Endodermal cell (in vitro differentiated cells): ENCODE measurements at regions not wholly inside any gene's neighbourhood (a gene's known extent, or its start where the extent isn't known, plus 50 kb on each side); places are given as distances from the start of the nearest gene placed in this dataset.

Experiments used
- DNase-seq: peaks from one replicate; pipeline ENCODE4 v3.0.0-alpha.2; 2017
- H3K27ac ChIP-seq: 2 replicates; pipeline ENCODE4 v1.5.1; 2013; ENCODE audit warnings: mild to moderate bottlenecking, low read depth, low read length, moderate library complexity
- H3K27me3 ChIP-seq: 2 replicates; pipeline ENCODE4 v1.6.1; 2013; ENCODE audit warnings: mild to moderate bottlenecking, low read length, moderate library complexity; ENCODE audit not compliant: insufficient read depth, control insufficient read depth, poor library complexity, severe bottlenecking
- H3K36me3 ChIP-seq: 2 replicates; pipeline ENCODE4 v1.7.0; 2013; ENCODE audit warnings: mild to moderate bottlenecking, low read length, moderate library complexity; ENCODE audit not compliant: control insufficient read depth, insufficient read depth
- H3K4me1 ChIP-seq: one replicate; pipeline ENCODE4 v1.7.0; 2013; ENCODE audit warnings: low read length; ENCODE audit not compliant: control insufficient read depth, insufficient read depth
- H3K4me3 ChIP-seq: 2 replicates; pipeline ENCODE4 v1.5.1; 2013; ENCODE audit warnings: mild to moderate bottlenecking, low read length, moderate library complexity
- H3K9ac ChIP-seq: 2 replicates; pipeline ENCODE4 v1.6.1; 2013; ENCODE audit warnings: mild to moderate bottlenecking, low read length, moderate library complexity; ENCODE audit not compliant: poor library complexity, severe bottlenecking; ENCODE audit errors: extremely low read depth
- H3K9me3 ChIP-seq: 2 replicates; pipeline ENCODE4 v1.6.1; 2013; ENCODE audit warnings: mild to moderate bottlenecking, low read length, moderate library complexity; ENCODE audit not compliant: control insufficient read depth
- H3K27ac Mint-ChIP-seq: 2 replicates; pipeline ENCODE4 v1.8.0; 2020; ENCODE audit warnings: mixed read lengths
- H3K27me3 Mint-ChIP-seq: 2 replicates; pipeline ENCODE4 v1.8.0; 2021; ENCODE audit warnings: mild to moderate bottlenecking, mixed read lengths; ENCODE audit not compliant: insufficient read depth
- H3K36me3 Mint-ChIP-seq: 2 replicates; pipeline ENCODE4 v1.8.0; 2020; ENCODE audit warnings: low read depth, mixed read lengths
- H3K4me1 Mint-ChIP-seq: 2 replicates; pipeline ENCODE4 v1.8.0; 2020; ENCODE audit warnings: mixed read lengths
- H3K4me3 Mint-ChIP-seq: 2 replicates; pipeline ENCODE4 v1.8.0; 2020; ENCODE audit warnings: mild to moderate bottlenecking, moderate library complexity, mixed read lengths
- H3K9me3 Mint-ChIP-seq: 2 replicates; pipeline ENCODE4 v1.8.0; 2020; ENCODE audit warnings: mild to moderate bottlenecking, mixed read lengths
- WGBS, 2 experiments: methylation state at CpG; one replicate each; pipeline versions ENCODE4 v1.1.5 to v1.1.7; 2013; ENCODE audit warnings: missing lambda C conversion rate in 2 of 2, mixed read lengths in 1 of 2; ENCODE audit not compliant: insufficient coverage in 1 of 2, insufficient read length in 1 of 2; 5-methylcytosine and 5-hydroxymethylcytosine counted together
- TF ChIP-seq, protein P1 (sequence below): fragments of 200-600 bp; sonication (generic); conservative IDR thresholded peaks from 2 replicates; pipeline ENCODE4 v1.5.0; 2021; ENCODE audit warnings: antibody characterized with exemption, mild to moderate bottlenecking

DNA sequence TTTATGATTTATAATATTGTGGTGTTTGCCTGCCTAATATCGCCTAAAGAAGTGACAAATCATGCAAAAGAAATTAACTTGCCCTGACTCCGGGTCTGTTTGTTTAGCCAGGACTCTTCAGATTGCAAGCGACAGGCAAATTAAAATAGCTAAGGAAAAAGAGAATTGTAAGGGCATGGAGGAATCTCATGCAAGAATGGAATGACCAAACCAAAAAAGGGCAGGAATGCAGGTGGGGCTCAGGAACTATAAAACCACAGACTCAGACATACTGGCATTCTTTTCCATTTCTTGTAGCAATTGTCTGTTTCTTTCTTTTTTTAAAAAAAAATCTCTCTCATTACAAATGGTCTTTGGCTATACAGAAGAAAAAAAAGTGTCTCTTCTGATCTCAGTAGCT is 188.1 kb upstream of the XYLT1 start:
- WGBS, 2 experiments, result 64 to 88% methylated on average over 3 of the region's 3 CpGs
- no peak for DNase-seq
- Histone ChIP-seq H3K4me1 (no peaks in the 10 kb centered on the region), H3K27me3 (peaks cover 53% of the 10 kb centered on the region), H3K27ac (no peak overlapping the region), H3K9ac (no peak overlapping the region), H3K36me3 (no peaks in the 10 kb centered on the region), H3K9me3 (no peaks in the 10 kb centered on the region), H3K4me3 (no peak overlapping the region)
- H3K36me3 Mint-ChIP-seq, result no peaks in the 10 kb centered on the region
- peaks cover 26% of the 10 kb centered on the region for H3K27me3 Mint-ChIP-seq
- no peak overlapping the region for H3K4me3 Mint-ChIP-seq
- peaks cover 14% of the 10 kb centered on the region for H3K4me1 Mint-ChIP-seq
- TF ChIP-seq, protein P1, sequence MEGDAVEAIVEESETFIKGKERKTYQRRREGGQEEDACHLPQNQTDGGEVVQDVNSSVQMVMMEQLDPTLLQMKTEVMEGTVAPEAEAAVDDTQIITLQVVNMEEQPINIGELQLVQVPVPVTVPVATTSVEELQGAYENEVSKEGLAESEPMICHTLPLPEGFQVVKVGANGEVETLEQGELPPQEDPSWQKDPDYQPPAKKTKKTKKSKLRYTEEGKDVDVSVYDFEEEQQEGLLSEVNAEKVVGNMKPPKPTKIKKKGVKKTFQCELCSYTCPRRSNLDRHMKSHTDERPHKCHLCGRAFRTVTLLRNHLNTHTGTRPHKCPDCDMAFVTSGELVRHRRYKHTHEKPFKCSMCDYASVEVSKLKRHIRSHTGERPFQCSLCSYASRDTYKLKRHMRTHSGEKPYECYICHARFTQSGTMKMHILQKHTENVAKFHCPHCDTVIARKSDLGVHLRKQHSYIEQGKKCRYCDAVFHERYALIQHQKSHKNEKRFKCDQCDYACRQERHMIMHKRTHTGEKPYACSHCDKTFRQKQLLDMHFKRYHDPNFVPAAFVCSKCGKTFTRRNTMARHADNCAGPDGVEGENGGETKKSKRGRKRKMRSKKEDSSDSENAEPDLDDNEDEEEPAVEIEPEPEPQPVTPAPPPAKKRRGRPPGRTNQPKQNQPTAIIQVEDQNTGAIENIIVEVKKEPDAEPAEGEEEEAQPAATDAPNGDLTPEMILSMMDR, result no peak
- H3K9me3 Mint-ChIP-seq, result no peaks in the 10 kb centered on the region
- no peak overlapping the region for H3K27ac Mint-ChIP-seq

DNA sequence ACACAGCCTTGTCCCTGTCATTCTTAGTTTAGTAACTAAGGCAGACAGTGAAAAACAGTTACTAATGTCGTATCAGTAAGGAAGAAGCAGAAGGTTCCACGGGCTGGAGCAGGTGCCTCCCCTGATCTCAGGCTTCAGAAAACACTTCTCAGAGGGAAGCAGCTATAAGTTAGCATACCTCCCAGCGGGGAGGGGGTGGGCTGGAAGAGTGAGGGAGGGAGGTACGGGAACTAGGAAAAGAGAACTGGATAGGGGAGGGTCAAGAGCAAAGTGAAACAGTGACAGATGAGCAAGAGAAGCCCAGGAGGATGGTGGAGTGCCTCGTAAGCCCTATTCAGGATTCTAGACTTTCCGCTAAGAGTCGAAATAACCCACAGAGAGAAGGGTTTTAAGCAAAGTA is 186.3 kb upstream of the XYLT1 start:
- no peaks in the 10 kb centered on the region for H3K36me3 Mint-ChIP-seq
- Histone ChIP-seq H3K27me3 (peaks cover 42% of the 10 kb centered on the region), H3K36me3 (no peaks in the 10 kb centered on the region), H3K4me3 (no peak overlapping the region), H3K4me1 (no peaks in the 10 kb centered on the region), H3K9ac (no peak overlapping the region), H3K9me3 (no peaks in the 10 kb centered on the region), H3K27ac (no peak overlapping the region)
- H3K9me3 Mint-ChIP-seq, result no peaks in the 10 kb centered on the region
- no peak overlapping the region for H3K27ac Mint-ChIP-seq
- 50 to 56% methylated on average over 5 to 7 of the region's 7 CpGs for WGBS, 2 experiments
- H3K4me3 Mint-ChIP-seq, result no peak overlapping the region
- peaks cover 17% of the 10 kb centered on the region for H3K27me3 Mint-ChIP-seq
- peaks cover 16% of the 10 kb centered on the region for H3K4me1 Mint-ChIP-seq
- peak; percentile 65 for DNase-seq
- TF ChIP-seq, protein P1, result no peak

DNA sequence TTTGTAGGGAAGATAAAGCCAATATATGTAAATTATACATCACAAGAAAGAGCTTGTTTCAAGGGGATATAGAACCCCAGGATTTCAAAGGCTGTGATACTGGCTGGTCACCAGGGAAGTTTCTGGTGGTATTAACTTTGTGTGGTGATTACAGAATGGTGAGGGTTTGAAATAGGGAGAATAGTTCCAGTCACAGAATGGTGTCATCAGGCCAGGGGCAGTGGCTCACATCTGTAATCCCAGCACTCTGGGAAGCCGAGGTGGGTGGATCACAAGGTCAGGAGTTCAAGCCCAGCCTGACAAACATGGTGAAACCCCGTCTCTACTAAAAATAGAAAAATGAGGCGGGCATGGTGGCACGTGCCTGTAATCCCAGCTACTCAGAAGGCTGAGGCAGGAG is 183.8 kb upstream of the XYLT1 start:
- no peak overlapping the region for H3K27ac Mint-ChIP-seq
- no peak overlapping the region for H3K27ac ChIP-seq

More for the DNA sequence above, 183.8 kb upstream of the XYLT1 start:
- Histone ChIP-seq H3K4me3 (no peak overlapping the region), H3K9me3 (no peaks in the 10 kb centered on the region), H3K36me3 (no peaks in the 10 kb centered on the region), H3K9ac (no peak overlapping the region), H3K4me1 (no peaks in the 10 kb centered on the region), H3K27me3 (peaks cover 31% of the 10 kb centered on the region)
- peaks cover 13% of the 10 kb centered on the region for H3K27me3 Mint-ChIP-seq
- H3K4me3 Mint-ChIP-seq, result no peak overlapping the region
- H3K36me3 Mint-ChIP-seq, result no peaks in the 10 kb centered on the region
- TF ChIP-seq, protein P1, result no peak
- H3K9me3 Mint-ChIP-seq, result no peaks in the 10 kb centered on the region
- H3K4me1 Mint-ChIP-seq, result peaks cover 16% of the 10 kb centered on the region
- no peak for DNase-seq
- WGBS, 2 experiments, result 91 to 94% methylated on average over 4 of the region's 4 CpGs
